Fibroblast of gingiva (primary cell): ENCODE measurements at regions not wholly inside any gene's neighbourhood (a gene's known extent, or its start where the extent isn't known, plus 50 kb on each side); places are given as distances from the start of the nearest gene placed in this dataset.
A peak's percentile ranks its signal among the peaks of the same experiment; 100 is the strongest.

Experiments
- DNase-seq: peaks from one replicate; pipeline ENCODE4 v3.0.0-alpha.2; 2011; ENCODE audit warnings: low read depth

DNA sequence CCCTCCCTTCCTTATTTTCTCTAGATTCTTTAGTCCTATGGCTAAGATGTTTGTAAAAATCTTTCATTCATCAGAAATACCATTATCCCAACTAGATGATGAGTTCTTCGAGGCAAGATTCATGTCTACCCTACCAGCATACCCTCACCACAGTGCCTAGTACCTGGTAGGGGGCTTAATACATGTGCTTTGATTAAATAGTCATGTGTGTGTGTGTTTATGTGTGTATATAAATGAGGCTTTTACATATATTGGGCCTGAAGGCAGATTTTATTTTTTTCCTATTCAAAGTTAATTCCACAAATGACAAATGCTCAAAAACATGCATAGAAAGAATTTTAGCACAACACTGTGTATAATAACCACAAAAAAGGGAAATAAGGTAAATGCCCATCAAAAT is 193.0 kb upstream of the IRX3 start:
- no peak for DNase-seq

- DNase-seq = no peak
Observed at GRCh38 chr16:54477714-54478113, 191.1 kb upstream of the IRX3 start.

GRCh38 chr16:54475019-54475601 is 188.5 kb upstream of the IRX3 start:
- DNase-seq = no peak

DNA sequence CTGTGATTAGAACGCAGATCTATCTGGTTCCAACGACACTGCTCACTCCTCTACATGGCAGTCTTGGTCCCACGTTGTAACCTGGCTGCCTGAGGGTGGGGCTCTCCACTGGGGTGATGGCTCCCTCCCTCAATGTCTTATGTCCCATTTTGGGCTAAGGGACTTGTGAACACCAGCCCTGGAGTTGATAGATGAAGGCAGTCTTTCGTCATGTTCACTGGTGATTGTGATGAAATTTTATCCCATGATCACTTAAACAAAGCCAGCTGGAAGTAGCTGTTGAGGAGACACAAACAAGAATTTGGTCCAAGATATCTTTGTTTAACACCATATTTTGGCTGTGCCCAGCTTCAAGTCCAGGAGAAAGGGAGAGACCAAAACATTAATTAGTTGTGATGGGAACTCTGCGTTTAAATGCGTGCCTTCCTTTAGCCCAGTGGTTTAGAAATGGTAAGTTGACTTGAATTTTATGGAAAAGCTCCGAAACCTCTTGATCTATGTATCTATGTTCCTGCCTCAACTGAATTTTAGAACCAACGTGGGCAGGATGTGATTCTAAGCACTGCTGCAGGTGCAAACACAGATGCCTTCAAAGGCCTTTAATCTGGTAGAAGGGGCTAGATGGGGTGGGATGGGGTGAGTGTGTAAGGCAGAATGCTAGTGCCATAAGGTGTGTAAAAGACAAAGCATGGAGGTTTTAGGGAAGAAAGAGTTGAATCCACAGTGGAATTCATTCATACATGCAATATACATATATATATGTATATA is 186.8 kb upstream of the IRX3 start:
- peak; percentile 72 for DNase-seq

DNA sequence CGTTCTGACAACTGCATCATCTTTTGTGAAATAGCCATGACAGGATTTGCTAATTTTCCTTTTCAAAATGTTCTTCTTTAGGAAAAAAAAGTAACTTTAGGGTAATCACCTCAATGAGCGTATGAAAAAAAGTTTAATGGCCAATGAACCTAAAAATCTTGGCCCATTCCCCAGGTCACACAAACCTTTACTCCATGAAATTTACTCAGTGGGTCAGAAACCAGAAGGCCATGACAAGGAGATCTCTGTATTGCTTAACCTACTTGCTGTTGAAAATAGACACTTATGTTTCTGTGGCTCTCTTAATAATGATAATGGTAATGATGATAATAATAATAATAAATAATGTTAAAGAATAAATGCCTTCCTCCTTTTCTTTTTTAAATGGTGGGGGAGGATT is 180.8 kb upstream of the IRX3 start:
- no peak for DNase-seq

DNA sequence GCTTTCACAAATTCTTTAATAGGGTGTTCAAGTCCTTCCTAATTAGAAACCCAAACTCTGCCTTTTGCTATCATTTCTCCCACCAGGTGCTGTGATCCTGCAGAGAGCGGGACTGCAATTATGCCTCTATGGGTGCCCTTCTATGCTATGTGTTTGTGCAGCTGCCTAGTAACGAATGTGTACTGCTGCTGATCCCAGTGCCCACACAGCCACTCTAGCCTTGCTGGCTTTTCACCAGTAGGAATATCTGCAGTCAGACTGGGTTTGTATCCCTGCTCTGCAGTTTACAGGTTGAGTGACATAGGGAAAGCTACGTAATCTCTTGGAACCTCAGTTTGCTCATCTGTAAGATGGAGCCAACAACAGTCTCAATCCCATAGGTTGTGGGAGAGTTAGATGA is 179.6 kb upstream of the IRX3 start:
- no peak for DNase-seq

DNA sequence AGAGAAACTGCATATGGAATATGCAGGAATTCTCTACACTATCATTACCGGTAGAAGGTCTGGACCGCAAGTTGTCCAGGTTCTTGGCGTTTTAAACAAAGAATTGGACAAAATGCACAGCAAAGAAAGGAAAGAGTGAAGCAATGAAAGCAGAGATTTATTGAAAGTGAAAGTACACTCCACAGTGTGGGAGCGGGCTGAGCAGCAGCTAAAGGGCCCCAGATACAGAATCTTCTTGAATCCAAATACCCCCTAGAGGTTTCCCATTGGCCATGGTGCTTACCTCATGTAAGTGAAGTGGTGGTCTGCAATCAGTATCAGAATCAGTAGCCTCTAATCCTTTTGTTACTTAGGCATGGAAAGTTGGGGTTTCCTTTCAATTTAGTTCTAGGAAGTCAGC is 178.5 kb upstream of the IRX3 start:
- DNase-seq = no peak

DNA sequence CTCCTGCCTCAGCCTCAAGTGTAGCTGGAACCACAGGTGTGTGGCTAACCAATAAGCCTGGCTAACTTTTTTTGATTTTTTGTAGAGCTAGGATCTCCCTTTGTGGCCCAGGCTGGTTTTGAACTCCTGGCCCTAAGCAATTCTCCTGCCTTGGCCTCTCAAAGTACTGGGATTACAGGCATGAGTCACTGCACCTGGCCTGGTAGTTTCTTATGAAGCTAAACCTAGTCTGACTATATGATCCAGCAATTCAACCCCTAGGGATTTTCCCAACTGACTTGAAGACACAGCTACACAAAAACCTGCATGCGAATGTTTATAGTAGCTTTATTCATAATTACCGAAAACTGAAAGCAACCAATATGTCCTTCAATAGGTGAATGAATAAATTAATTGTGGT is 176.2 kb upstream of the IRX3 start:
- no peak for DNase-seq

- DNase-seq = peak; percentile 74
Observed at GRCh38 chr16:54462151-54462651, 175.6 kb upstream of the IRX3 start.

DNA sequence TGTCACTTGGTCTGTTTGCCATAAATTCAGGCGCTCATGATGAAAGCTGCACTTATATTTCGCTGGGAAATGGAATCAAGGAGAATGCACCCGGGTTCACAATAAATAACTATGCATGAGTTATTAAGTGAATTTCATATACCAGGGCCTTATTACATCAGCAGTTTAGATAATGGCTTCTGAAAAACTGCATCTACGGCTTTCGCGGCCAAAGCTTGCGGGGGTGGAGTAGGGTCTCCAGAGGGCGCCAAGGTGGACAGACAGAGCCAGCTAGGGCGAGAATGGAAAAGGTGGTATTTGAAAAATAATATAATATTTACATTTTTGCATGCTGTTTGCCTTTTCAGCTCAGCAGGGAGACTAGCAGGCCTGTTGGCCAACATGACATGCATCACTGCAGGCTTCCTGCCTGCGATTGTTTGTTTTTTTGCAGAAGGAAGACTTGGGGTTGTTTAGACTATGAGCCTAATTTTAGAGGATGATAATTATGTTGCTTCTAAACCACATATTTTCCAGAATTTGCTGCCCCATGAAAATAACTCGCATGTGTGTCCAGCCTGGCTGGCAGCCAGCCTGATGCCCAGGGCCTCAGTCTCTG is 173.8 kb upstream of the IRX3 start:
- peak; percentile 84 for DNase-seq

GRCh38 chr16:54459509-54460262 is 173.1 kb upstream of the IRX3 start:
- peak; percentile 91 for DNase-seq

- DNase-seq = no peak
Observed at GRCh38 chr16:54458923-54459322, 172.3 kb upstream of the IRX3 start.

DNA sequence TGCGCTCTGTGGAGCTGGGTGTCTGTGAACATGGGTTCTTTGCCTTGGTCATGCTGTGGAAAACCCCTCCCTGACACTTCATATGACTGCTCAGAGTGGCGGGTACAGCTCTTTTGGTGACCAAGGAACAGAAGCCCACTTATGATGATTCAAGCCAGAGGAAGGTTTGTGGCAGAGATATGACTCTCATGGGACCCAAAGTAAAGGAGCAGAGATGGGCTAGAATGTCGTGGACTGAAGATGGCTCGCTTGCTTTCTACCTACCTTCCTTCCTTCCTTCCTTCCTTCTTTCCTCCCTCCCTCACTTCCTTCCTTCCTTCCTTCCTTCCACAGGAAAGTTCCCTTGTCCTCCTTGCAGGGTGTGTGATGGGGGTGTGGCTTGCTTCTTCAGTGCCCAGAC is 169.7 kb upstream of the IRX3 start:
- no peak for DNase-seq

GRCh38 chr16:54455030-54455725 is 168.6 kb upstream of the IRX3 start:
- no peak for DNase-seq

DNA sequence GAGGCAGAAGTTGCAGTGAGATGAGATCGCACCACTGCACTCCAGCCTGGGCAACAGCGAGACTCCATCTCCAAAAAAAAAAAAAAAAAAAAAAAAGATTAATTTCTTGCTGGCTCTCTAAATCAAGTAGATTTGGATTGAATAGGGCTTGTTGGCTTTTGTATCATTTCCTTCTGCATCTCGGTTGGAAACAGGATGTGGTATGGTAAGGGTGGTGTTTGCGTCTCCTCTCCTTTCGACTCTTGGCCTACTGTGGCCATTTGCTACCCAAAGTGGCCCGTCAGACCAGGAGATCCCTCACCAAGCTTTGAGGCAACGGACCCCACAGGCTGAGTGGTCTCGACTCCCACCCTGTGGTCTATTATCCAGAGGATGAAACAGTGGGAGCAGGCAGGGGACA is 168.0 kb upstream of the IRX3 start:
- no peak for DNase-seq

- DNase-seq = no peak
Observed at GRCh38 chr16:54453871-54454270, 167.3 kb upstream of the IRX3 start.

DNA sequence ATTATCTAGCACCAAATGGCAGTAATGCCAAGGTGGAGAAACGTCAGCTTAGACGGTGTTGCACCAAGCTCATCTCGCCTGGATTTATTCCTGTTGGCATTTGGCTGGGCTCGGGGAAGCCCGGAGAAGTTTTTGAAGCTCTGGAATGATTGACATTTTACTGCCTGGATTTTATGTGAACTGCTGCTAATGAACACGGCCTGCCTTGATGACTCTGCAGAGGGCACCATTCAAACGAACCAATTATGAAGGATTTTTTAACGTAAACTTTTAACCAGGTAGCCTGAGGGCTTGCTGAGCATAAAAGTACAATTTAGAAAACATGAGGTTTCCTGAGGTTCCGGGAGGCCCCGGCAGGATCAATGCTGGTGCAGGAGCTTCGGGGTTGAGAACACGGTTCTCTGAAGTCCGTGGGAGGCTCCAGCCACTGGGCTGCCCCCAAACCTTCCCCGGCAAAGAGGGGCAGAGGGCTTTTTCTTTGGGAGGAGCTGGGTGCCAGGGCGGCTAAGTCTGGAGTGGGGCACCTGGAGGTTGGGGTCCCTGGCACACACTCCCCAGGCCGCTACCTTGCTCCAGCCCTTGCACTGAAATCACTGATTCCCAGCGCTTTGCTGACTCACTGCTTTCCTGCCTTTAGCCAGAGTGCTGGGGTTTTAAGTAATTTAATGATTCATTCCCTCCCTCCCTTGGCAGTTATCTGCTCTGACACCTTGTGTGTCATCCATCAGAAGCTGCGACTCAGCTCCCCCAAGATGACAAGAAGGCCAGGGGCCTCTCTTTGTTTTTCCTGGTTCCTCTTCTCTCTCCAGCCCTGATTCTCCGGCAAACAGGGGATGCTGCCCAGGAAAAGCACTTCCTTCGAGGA is 161.2 kb upstream of the IRX3 start:
- DNase-seq = peak; percentile 59

- DNase-seq = peak; percentile 92
Observed at GRCh38 chr16:54446639-54447038, 160.1 kb upstream of the IRX3 start.

GRCh38 chr16:54444851-54445458 is 158.4 kb upstream of the IRX3 start:
- no peak for DNase-seq

DNA sequence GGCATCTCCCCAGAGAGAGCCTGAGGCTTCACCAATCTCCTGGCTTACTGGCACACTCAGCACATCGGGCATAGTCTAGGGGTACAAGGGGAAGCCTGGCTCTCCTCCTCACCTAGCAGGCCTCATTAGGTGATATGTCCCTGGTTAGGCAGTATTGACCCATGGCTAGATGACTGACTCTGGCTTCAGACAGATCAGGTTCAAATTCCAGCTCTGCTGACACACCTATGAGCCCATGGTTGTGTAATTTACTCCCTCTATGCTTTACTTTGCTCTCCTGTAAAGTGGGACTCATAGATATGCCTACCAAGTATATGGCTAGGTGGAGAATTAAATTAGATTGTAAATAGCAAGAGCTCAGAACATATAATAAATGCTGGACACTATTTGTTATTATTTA is 157.3 kb upstream of the IRX3 start:
- no peak for DNase-seq

- peak; percentile 43 for DNase-seq
Observed at GRCh38 chr16:54443352-54443751, 156.8 kb upstream of the IRX3 start.
